ENCODE measurements at regions not wholly inside any gene's neighbourhood (a gene's known extent, or its start where the extent isn't known, plus 50 kb on each side); places are given as distances from the start of the nearest gene placed in this dataset.

DNA sequence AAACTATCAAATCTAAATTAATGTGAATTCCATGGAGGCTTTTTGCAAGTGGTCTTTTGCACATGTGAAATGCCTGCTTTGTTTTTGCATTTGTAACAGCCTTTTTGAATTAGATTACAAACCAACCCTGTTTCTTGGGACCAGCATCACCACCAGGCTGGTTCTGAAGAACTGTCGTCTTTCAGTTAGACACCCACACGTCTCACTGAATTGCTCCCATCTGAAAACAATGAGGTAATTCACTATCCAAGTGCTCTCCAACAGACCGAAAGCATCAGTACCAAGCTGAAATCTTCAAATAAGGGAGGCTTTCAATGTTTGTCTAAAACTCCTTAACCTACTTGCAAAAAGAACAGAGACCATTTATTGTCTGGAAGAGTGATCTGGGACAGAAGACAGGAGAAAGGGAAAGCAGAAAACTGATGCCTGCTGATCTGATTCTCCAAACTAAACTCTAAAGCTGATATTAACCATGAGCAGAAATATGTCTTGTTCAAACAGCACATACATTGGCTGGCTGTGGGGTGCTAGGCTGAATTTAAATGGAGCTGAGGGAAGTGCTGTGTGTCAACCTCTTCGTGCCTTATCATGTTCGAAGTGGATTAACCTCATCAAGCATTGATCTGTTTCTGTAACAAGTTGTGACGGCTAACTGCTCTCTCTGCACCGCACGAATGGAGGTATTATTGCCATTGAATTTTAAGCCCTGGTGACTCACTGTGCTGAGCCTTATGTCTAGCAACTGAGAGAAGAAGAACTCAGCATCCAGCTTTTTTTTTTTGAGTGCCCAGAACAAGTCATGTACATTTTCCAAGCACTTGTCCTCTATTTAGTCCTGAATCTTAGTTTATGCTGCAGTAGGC, 213.7 kb upstream of the P2RY1 start:
- Histone ChIP-seq H3K27me3 (ENCODE audit: control insufficient read depth, insufficient read depth, low read length) (no peaks in the 10 kb centered on the region), H3K36me3 (ENCODE audit: control insufficient read depth, insufficient read depth, low read length) (no peaks in the 10 kb centered on the region), H3K4me3 (ENCODE audit: low read depth, low read length) (no peak overlapping the region)
- TF ChIP-seq, protein P1, sequence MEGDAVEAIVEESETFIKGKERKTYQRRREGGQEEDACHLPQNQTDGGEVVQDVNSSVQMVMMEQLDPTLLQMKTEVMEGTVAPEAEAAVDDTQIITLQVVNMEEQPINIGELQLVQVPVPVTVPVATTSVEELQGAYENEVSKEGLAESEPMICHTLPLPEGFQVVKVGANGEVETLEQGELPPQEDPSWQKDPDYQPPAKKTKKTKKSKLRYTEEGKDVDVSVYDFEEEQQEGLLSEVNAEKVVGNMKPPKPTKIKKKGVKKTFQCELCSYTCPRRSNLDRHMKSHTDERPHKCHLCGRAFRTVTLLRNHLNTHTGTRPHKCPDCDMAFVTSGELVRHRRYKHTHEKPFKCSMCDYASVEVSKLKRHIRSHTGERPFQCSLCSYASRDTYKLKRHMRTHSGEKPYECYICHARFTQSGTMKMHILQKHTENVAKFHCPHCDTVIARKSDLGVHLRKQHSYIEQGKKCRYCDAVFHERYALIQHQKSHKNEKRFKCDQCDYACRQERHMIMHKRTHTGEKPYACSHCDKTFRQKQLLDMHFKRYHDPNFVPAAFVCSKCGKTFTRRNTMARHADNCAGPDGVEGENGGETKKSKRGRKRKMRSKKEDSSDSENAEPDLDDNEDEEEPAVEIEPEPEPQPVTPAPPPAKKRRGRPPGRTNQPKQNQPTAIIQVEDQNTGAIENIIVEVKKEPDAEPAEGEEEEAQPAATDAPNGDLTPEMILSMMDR (IDR thresholded peaks at IDR 0.05; ENCODE audit: insufficient read depth, low read length, severe bottlenecking), result no peak
- DNase-seq (ENCODE audit: low read depth), result peak; percentile 96
- peak; percentile 99 for FAIRE-seq

DNA sequence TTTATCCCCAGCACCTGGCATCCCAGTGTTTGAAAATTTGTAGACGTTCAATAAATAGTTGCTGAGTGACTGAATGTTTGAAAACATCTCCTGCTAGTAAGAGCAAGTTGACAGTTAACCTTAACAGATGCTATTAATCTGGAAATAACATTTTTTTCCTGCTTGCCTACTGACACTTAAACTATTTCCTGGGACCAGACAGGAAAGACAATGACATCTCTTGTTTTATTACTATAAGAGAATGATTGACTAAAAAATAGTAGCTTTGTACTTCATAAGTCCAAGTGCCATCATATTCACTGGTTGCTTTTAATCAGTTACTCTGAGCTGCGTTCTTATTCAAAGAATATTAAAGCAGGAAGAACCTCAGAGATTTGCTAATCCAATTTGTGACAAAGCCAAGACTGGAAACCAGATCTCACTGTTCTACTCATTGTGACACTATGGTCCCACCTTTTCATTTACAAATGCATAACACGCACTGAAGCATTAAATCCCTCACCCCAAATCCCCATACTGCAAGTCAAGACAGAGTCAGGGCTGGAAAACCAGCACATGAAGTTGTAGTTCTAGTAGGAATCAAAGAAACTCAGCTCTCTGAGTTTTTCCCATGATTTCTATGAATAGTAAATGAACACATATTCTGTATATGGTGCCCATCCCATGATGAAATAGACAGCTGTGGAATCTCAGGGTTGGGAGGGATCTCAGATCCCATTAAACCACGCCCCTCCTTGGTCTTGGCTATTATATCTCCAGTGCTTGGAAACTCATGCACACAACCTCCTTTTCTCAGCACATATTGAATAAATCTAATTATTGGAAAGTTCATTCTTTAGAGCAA, 212.7 kb upstream of the P2RY1 start:
- no peaks in the 10 kb centered on the region for H3K36me3 ChIP-seq (ENCODE audit: control insufficient read depth, insufficient read depth, low read length)
- no peak overlapping the region for H3K4me3 ChIP-seq (ENCODE audit: low read depth, low read length)
- FAIRE-seq, result no peak
- TF ChIP-seq, protein P1 (IDR thresholded peaks at IDR 0.05; ENCODE audit: insufficient read depth, low read length, severe bottlenecking), result no peak
- H3K27me3 ChIP-seq (ENCODE audit: control insufficient read depth, insufficient read depth, low read length), result no peaks in the 10 kb centered on the region
- DNase-seq (ENCODE audit: low read depth), result peak; percentile 25

DNA sequence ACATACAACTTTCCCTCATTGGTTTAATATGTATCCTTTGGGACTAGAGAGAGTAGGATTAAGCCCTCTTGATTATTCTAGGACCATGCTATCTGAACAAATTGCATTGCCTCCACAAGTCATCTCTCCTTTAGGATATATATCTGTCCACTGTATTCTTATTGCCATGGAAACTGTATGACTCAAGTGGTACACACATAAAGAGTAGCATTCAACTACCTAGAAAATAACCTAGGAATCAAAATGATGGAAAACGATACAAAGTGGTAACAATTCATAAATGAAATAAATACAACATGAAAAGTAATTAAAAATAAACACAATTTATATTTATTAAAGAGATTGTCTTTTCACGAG, 212.1 kb upstream of the P2RY1 start:
- FAIRE-seq (no peak), DNase-seq (ENCODE audit: low read depth) (peak; percentile 38)
- Histone ChIP-seq H3K27me3 (ENCODE audit: control insufficient read depth, insufficient read depth, low read length) (no peaks in the 10 kb centered on the region), H3K36me3 (ENCODE audit: control insufficient read depth, insufficient read depth, low read length) (no peaks in the 10 kb centered on the region), H3K4me3 (ENCODE audit: low read depth, low read length) (no peak overlapping the region)
- TF ChIP-seq, protein P1 (IDR thresholded peaks at IDR 0.05; ENCODE audit: insufficient read depth, low read length, severe bottlenecking), result no peak

DNA sequence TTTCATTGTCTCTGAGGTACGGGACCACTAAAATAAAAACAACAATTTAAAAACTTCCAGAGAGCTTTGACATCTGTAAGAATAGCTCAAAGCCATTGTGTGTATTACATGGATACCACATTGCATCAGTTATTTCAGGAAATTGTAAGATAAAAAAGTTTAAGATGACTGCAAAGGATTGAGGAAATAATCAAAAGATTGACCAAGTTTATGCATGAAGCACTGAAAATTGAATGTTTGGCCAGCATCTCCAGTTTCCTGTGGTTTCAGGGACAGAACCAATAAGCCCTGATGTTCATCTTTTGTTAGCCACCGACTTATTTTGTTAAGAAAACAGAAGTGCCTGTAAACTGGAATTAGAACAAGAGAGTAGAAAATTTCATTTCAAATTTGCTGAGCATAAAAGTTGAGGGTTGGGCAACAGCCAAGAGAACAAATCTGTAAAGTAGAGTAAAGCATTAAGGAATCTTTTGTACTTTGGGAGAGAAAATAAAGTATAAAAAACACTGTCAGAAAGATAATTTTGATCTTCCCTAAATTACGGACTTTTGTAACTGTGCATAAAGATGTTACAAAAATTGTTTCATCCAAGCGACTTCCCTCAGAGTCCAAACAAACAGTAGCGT, 211.5 kb upstream of the P2RY1 start:
- no peak for FAIRE-seq
- H3K36me3 ChIP-seq (ENCODE audit: control insufficient read depth, insufficient read depth, low read length), result no peaks in the 10 kb centered on the region
- no peak overlapping the region for H3K4me3 ChIP-seq (ENCODE audit: low read depth, low read length)
- no peaks in the 10 kb centered on the region for H3K27me3 ChIP-seq (ENCODE audit: control insufficient read depth, insufficient read depth, low read length)
- TF ChIP-seq, protein P1 (IDR thresholded peaks at IDR 0.05; ENCODE audit: insufficient read depth, low read length, severe bottlenecking), result no peak
- no peak for DNase-seq (ENCODE audit: low read depth)

DNA sequence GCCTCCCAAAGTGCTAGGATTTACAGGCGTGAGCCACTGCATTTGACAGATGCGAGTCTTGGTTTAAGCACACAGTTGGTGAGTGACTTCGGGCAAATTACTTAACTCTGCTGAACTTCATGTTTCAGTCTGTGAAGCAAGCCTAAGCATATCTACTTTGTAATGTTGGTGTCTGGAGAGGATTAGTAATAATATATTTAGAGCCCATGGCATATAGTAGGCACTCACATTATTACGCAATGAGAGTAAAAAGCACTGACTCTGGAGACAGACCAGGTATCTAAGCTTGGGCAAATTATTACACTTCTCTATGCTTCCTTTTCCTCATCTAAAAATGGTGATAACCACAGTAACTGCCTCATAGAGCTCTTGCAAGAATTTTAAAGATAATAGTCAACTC, 208.7 kb upstream of the P2RY1 start:
- DNase-seq (ENCODE audit: low read depth), result peak; percentile 84
- Histone ChIP-seq H3K36me3 (ENCODE audit: control insufficient read depth, insufficient read depth, low read length) (no peaks in the 10 kb centered on the region), H3K4me3 (ENCODE audit: low read depth, low read length) (no peak overlapping the region), H3K27me3 (ENCODE audit: control insufficient read depth, insufficient read depth, low read length) (no peaks in the 10 kb centered on the region)
- TF ChIP-seq, protein P1 (IDR thresholded peaks at IDR 0.05; ENCODE audit: insufficient read depth, low read length, severe bottlenecking), result no peak
- FAIRE-seq, result no peak

Data from bronchial epithelial cell (primary cell).